Ovary (tissue), 7 donors: ENCODE measurements at regions not wholly inside any gene's neighbourhood (a gene's known extent, or its start where the extent isn't known, plus 50 kb on each side); places are given as distances from the start of the nearest gene placed in this dataset.
"Not testable (repeated sequence)": the region's sequence is repeated elsewhere in the genome, so short reads cannot be mapped to it uniquely, and the experiment has no call there.

Source experiments
- DNase-seq, 5 donors: peaks; one replicate each; pipeline ENCODE4 v3.0.0-alpha.2; 2019 to 2020
- H3K27ac ChIP-seq, 2 donors: fragments of 200-600 bp; one replicate each; pipeline versions ENCODE4 v1.5.1 to v1.8.0; 2019 to 2022
- H3K27me3 ChIP-seq: fragments of 200-600 bp; one replicate; pipeline ENCODE4 v1.8.0; 2022
- H3K36me3 ChIP-seq: fragments of 200-600 bp; sonication (generic); one replicate; pipeline ENCODE4 v1.5.1; 2019
- H3K4me1 ChIP-seq: one replicate; pipeline ENCODE4 v1.8.1; 2013; ENCODE audit warnings: mild to moderate bottlenecking, moderate library complexity; ENCODE audit not compliant: insufficient read depth
- H3K4me3 ChIP-seq: fragments of 200-600 bp; sonication (generic); one replicate; pipeline ENCODE4 v1.5.1; 2017
- H3K9me3 ChIP-seq, 2 donors: fragments of 200-600 bp in 1 of 2; sonication (generic) in 1 of 2; one replicate each; pipeline versions ENCODE4 v1.5.1 to v1.8.1; 2013 to 2019; ENCODE audit warnings: mild to moderate bottlenecking in 1 of 2, moderate library complexity in 1 of 2
- EP300 ChIP-seq: sonication (generic); formaldehyde crosslinking; IDR thresholded peaks from one replicate; pipeline ENCODE4 v1.6.1; 2017; ENCODE audit warnings: antibody characterized with exemption
- POLR2A ChIP-seq: fragments of 450-650 bp; IDR thresholded peaks from one replicate; pipeline ENCODE4 v1.6.1; 2017; ENCODE audit warnings: antibody characterized with exemption, mild to moderate bottlenecking, moderate library complexity
- WGBS, 3 donors: extraction: QIAGEN DNeasy Blood & Tissue Kit in 1 of 3; methylation state at CpG; one replicate each; pipeline versions ENCODE4 v1.1.5 to v1.1.7; 2013 to 2017; 5-methylcytosine and 5-hydroxymethylcytosine counted together
- intact Hi-C, 4 donors: fragments of 100-400 bp; cut with DNase I; formaldehyde crosslinking; loops; one replicate each; pipeline versions ENCODE4 v1.11.0 to v1.15.1; 2022 to 2023
- TF ChIP-seq, protein P1 (sequence below), 3 donors: fragments of 450-650 bp in 2 of 3; fragments of 200-600 bp in 1 of 3; IDR thresholded peaks; one replicate each; pipeline versions ENCODE4 v1.5.1 to v1.8.0; 2016 to 2022; ENCODE audit warnings: antibody characterized with exemption in 3 of 3, mild to moderate bottlenecking in 1 of 3
- donor health status: DM: no; HTN: no; CAD: no; lungs with moderate emphysema.
- donor health status: DM: no; HTN: no; CAD: no.
- donor health status: Bipolar disorder and iron deficiency.
- donor health status: DM: no; HTN: no; CAD: no.
- donor health status: DM: yes; HTN: yes; CAD: no.

DNA sequence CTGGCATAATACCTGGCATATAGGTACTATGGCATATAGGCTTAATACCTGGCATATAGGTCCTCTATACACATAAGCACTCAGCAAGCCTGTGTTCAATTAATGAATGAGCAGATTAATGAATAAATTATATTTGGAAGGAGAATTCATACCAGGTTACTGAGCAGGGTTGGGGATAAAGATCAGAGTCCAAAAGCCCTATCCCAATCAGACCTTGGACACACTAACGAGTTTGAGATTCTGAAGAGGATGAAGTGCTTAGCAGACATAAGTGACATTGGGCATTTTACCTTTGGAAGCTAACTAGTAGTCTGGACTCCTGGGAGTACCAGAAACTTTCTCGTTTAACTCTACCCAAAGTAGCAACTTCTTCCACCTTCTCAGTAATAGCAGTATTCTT, 63.3 kb upstream of the ARHGAP29 start:
- Histone ChIP-seq H3K27ac (no peak overlapping the region), H3K4me1 (peaks cover 7% of the 10 kb centered on the region), H3K36me3 (no peaks in the 10 kb centered on the region), H3K4me3 (no peak overlapping the region), H3K27me3 (no peaks in the 10 kb centered on the region), H3K9me3 (no peaks in the 10 kb centered on the region)
- 88 to 95% (median 91%) methylated on average over 2 of the region's 2 CpGs for WGBS, 3 donors
- TF ChIP-seq POLR2A = no peak
- TF ChIP-seq, protein P1, sequence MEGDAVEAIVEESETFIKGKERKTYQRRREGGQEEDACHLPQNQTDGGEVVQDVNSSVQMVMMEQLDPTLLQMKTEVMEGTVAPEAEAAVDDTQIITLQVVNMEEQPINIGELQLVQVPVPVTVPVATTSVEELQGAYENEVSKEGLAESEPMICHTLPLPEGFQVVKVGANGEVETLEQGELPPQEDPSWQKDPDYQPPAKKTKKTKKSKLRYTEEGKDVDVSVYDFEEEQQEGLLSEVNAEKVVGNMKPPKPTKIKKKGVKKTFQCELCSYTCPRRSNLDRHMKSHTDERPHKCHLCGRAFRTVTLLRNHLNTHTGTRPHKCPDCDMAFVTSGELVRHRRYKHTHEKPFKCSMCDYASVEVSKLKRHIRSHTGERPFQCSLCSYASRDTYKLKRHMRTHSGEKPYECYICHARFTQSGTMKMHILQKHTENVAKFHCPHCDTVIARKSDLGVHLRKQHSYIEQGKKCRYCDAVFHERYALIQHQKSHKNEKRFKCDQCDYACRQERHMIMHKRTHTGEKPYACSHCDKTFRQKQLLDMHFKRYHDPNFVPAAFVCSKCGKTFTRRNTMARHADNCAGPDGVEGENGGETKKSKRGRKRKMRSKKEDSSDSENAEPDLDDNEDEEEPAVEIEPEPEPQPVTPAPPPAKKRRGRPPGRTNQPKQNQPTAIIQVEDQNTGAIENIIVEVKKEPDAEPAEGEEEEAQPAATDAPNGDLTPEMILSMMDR (IDR thresholded peaks at IDR 0.05) = no peak
- no peak for DNase-seq
- intact Hi-C loops = no loop called here

DNA sequence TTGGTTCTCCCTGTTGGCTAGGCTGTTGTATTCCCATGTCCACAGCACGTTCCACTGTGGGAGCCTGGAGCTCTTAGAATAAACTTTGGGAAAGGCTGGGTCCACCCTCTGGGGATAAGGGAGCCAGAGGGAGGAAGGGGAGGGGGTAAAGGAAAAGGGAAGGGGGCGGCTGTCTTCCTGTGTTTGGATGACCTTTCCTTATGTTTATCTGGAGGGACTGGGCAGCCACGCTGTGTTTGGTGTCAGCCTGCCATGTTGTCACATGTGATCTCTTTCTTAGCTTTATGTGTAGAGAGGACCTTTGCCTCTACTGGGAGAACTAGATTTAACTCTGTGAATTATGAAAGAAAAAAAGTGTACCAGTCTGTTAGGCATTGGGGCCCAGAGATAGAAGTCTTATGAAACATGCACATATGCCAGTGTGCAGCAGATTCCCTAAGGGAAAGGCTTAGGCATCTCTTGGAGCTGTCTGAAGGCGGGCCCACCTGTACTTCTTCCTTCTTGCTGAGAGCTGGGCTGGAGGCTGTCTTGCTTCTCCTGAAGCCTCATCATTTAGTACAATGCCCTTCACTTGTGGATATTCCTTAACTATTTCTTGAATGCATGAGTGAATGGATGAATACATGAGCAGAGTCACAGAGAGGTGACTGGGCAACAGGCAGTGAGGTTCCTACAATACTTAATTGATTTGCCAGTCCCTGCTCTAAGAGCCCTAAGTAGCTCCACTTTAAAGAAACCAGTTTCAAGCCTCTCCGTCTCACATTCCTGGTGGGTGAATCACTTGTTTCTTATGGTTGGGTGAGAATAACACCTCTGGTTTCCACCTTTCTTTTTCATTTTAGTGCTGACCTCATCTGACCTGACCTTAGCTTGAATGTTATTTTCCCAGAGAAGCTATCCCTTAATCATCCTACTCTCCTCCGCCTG, 62.5 kb upstream of the ARHGAP29 start:
- Histone ChIP-seq H3K36me3 (no peaks in the 10 kb centered on the region), H3K27me3 (no peaks in the 10 kb centered on the region), H3K4me1 (peaks cover 7% of the 10 kb centered on the region), H3K9me3 (no peaks in the 10 kb centered on the region), H3K4me3 (no peak overlapping the region), H3K27ac (peak overlapping the region in 1 of 2 donors; percentile 3)
- no peak for DNase-seq
- TF ChIP-seq EP300 (no peak), POLR2A (no peak)
- TF ChIP-seq, protein P1 (IDR thresholded peaks at IDR 0.05) = no peak
- 50 to 63% (median 55%) methylated on average over 6 of the region's 6 CpGs for WGBS, 3 donors
- intact Hi-C loops = no loop called here

DNA sequence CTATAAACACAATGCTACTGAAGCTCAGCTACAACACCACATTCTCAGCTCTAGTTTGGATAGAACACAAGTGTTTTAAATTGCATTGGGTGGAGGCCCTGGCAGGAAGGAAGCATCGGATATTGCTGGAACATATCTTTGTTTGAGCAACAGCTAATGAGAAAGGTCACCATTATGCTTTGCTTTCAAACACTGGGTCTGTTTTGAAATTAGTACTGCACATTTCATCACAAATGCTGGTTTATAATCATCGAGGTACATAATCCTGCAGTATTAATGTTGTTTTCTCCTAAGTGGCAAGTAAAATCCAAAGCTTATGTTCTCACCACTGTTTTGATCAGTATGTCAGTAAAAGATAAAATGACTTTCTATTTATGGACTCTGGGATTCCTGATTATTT, 61.5 kb upstream of the ARHGAP29 start:
- H3K36me3 ChIP-seq = no peaks in the 10 kb centered on the region
- H3K4me1 ChIP-seq = peaks cover 7% of the 10 kb centered on the region
- H3K4me3 ChIP-seq = no peak overlapping the region
- TF ChIP-seq POLR2A (no peak), EP300 (no peak)
- TF ChIP-seq, protein P1 (IDR thresholded peaks at IDR 0.05) = no peak
- DNase-seq = peak in 1 of 5 donors; percentile 56
- no peaks in the 10 kb centered on the region for H3K9me3 ChIP-seq
- peak overlapping the region in 1 of 2 donors; percentile 3 for H3K27ac ChIP-seq
- 1 to 3% (median 2%) methylated on average over 2 of the region's 2 CpGs for WGBS, 3 donors
- intact Hi-C loops = no loop called here
- H3K27me3 ChIP-seq = no peaks in the 10 kb centered on the region

DNA sequence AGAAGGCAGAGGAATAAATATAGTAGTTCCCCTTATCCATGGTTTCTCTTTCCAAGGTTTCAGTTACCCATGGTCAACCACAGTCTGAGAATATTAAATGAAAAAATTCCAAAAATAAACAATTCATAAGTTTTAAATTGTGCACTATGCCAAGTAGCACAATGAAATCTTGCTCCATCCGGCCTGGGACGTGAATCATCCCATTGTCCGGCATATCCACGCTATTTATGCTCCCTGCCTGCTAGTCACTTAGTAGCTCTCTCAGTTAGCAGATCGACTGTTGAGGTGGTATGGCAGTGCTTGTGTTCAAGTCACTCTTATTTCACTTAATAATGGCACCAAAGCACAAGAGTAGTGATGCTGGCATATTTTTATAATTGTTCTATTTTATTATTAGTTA, 58.6 kb upstream of the ARHGAP29 start:
- DNase-seq = no peak
- peaks cover 7% of the 10 kb centered on the region for H3K4me1 ChIP-seq
- intact Hi-C loops = no loop called here
- no peaks in the 10 kb centered on the region for H3K36me3 ChIP-seq
- H3K27ac ChIP-seq = no peak overlapping the region
- no peaks in the 10 kb centered on the region for H3K9me3 ChIP-seq
- 73 to 79% (median 77%) methylated on average over 5 of the region's 5 CpGs for WGBS, 3 donors
- H3K4me3 ChIP-seq = no peak overlapping the region
- no peaks in the 10 kb centered on the region for H3K27me3 ChIP-seq
- TF ChIP-seq EP300 (no peak), POLR2A (no peak)
- TF ChIP-seq, protein P1 (IDR thresholded peaks at IDR 0.05) = no peak

DNA sequence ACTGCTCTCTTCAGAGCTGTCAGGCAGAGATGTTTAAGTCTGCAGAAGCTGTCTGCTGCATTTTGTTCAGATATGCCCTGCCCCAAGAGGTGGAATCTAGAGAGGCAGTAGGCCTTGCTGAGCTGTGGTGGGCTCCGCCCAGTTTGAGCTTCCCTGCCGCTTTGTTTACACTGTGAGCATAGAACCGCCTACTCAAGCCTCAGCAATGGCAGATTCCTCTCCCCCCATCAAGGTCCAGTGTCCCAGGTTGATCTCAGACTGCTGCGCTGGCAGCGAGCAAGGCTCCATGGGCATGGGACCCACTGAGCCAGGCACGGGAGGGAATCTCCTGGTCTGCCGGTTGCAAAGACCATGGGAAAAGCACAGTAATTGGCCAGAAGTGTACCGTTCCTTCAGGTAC, 55.6 kb upstream of the ARHGAP29 start:
- WGBS, 3 donors = 91 to 95% (median 93%) methylated on average over 8 of the region's 8 CpGs
- H3K4me1 ChIP-seq, H3K4me3 ChIP-seq, H3K9me3 ChIP-seq, H3K36me3 ChIP-seq, intact Hi-C loops, DNase-seq, H3K27me3 ChIP-seq, H3K27ac ChIP-seq: not testable (repeated sequence)

DNA sequence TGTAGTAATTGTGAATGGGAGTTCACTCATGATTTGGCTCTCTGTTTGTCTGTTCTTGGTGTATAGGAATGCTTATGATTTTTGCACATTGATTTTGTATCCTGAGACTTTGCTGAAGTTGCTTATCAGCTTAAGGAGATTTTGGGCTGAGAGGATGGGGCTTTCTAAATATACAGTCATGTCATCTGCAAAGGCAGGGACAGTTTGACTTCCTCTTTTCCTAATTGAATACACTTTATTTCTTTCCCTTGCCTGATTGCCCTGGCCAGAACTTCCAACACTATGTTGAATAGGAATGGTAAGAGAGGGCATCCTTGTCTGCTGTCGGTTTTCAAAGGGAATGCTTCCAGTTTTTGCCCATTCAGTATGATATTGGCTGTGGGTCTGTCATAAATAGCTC, 51.9 kb upstream of the ARHGAP29 start:
- H3K4me3 ChIP-seq, H3K4me1 ChIP-seq, H3K27me3 ChIP-seq, H3K36me3 ChIP-seq, H3K9me3 ChIP-seq, H3K27ac ChIP-seq, DNase-seq, intact Hi-C loops: not testable (repeated sequence)
- 89 to 100% (median 90%) methylated on average over 1 of the region's 1 CpG for WGBS, 3 donors
